ENCODE measurements at regions not wholly inside any gene's neighbourhood (a gene's known extent, or its start where the extent isn't known, plus 50 kb on each side); places are given as distances from the start of the nearest gene placed in this dataset.

GRCh38 chr21:27206368-27206982 lies 239.6 kb upstream of the ADAMTS5 start:
- DNase-seq (ENCODE audit: low read depth): peak; percentile 74

GRCh38 chr21:27202301-27202700 lies 235.4 kb upstream of the ADAMTS5 start:
- DNase-seq (ENCODE audit: low read depth): peak; percentile 18

- DNase-seq (ENCODE audit: low read depth): no peak
Observed at GRCh38 chr21:27201197-27201596, 234.3 kb upstream of the ADAMTS5 start.

- DNase-seq (ENCODE audit: low read depth): peak; percentile 23
Observed at GRCh38 chr21:27196651-27197050, 229.8 kb upstream of the ADAMTS5 start.

- no peak for DNase-seq (ENCODE audit: low read depth)
Observed at GRCh38 chr21:27192281-27192949, 225.5 kb upstream of the ADAMTS5 start.

GRCh38 chr21:27190601-27191000 lies 223.7 kb upstream of the ADAMTS5 start:
- peak; percentile 89 for DNase-seq (ENCODE audit: low read depth)

GRCh38 chr21:27189870-27190269 lies 223.0 kb upstream of the ADAMTS5 start:
- DNase-seq (ENCODE audit: low read depth): peak; percentile 9

GRCh38 chr21:27173053-27173452 lies 206.2 kb upstream of the ADAMTS5 start:
- no peak for DNase-seq (ENCODE audit: low read depth)

- DNase-seq (ENCODE audit: low read depth): no peak
Observed at GRCh38 chr21:27171707-27172106, 204.8 kb upstream of the ADAMTS5 start.

- DNase-seq (ENCODE audit: low read depth): peak; percentile 31
Observed at GRCh38 chr21:27168084-27168483, 201.2 kb upstream of the ADAMTS5 start.

GRCh38 chr21:27164208-27165177 lies 197.6 kb upstream of the ADAMTS5 start:
- DNase-seq (ENCODE audit: low read depth): peak; percentile 35

- DNase-seq (ENCODE audit: low read depth): no peak
Observed at GRCh38 chr21:27158967-27159366, 192.1 kb upstream of the ADAMTS5 start.

- peak; percentile 62 for DNase-seq (ENCODE audit: low read depth)
Observed at GRCh38 chr21:27157097-27157496, 190.2 kb upstream of the ADAMTS5 start.

GRCh38 chr21:27156666-27157065 lies 189.8 kb upstream of the ADAMTS5 start:
- no peak for DNase-seq (ENCODE audit: low read depth)

- DNase-seq (ENCODE audit: low read depth): no peak
Observed at GRCh38 chr21:27155130-27155500, 188.2 kb upstream of the ADAMTS5 start.

- no peak for DNase-seq (ENCODE audit: low read depth)
Observed at GRCh38 chr21:27154451-27155129, 187.7 kb upstream of the ADAMTS5 start.

GRCh38 chr21:27152996-27153395 lies 186.1 kb upstream of the ADAMTS5 start:
- no peak for DNase-seq (ENCODE audit: low read depth)

- no peak for DNase-seq (ENCODE audit: low read depth)
Observed at GRCh38 chr21:27149034-27149433, 182.1 kb upstream of the ADAMTS5 start.

- DNase-seq (ENCODE audit: low read depth): no peak
Observed at GRCh38 chr21:27146268-27146667, 179.4 kb upstream of the ADAMTS5 start.

GRCh38 chr21:27145134-27145798 lies 178.4 kb upstream of the ADAMTS5 start:
- no peak for DNase-seq (ENCODE audit: low read depth)

- DNase-seq (ENCODE audit: low read depth): no peak
Observed at GRCh38 chr21:27143476-27143875, 176.6 kb upstream of the ADAMTS5 start.
